Fibroblast of lung (primary cell): ENCODE measurements at regions not wholly inside any gene's neighbourhood (a gene's known extent, or its start where the extent isn't known, plus 50 kb on each side); places are given as distances from the start of the nearest gene placed in this dataset.

Experiments used
- CTCF ChIP-seq, 2 donors: IDR thresholded peaks in 1 of 2; conservative IDR thresholded peaks in 1 of 2; 1 replicate in 1 of 2; 2 replicates in 1 of 2; pipeline ENCODE4 v1.5.1; 2011 to 2012; ENCODE audit warnings: low read length in 2 of 2, control low read depth in 1 of 2, inconsistent platforms in 1 of 2, low read depth in 1 of 2, mild to moderate bottlenecking in 1 of 2
- EZH2 ChIP-seq: IDR thresholded peaks from 2 replicates; pipeline ENCODE4 v1.5.1; 2012; ENCODE audit warnings: low read length, control low read depth, mild to moderate bottlenecking; ENCODE audit errors: missing control alignments

GRCh38 chr4:52198294-52198693 lies 147.2 kb downstream of the SPATA18 start:
- TF ChIP-seq EZH2 (no peak), CTCF (conservative IDR thresholded peaks at IDR 0.05 in 1 of 2, IDR thresholded peaks at IDR 0.05 in 1 of 2; ENCODE audit: low read depth in 1 of 2, low read length in 2 of 2) (no peak)
